HTR-8/SVneo (cell line): ENCODE measurements at regions not wholly inside any gene's neighbourhood (a gene's known extent, or its start where the extent isn't known, plus 50 kb on each side); places are given as distances from the start of the nearest gene placed in this dataset.
A peak's percentile ranks its signal among the peaks of the same experiment; 100 is the strongest.
"Not testable (repeated sequence)": the region's sequence is repeated elsewhere in the genome, so short reads cannot be mapped to it uniquely, and the experiment has no call there.

Experiments used
- DNase-seq: peaks from one replicate; pipeline ENCODE4 v3.0.0; 2011; ENCODE audit warnings: low spot score, mixed read lengths; ENCODE audit not compliant: insufficient read length
- FAIRE-seq: peaks from 2 replicates; lab custom pipeline; 2011; peaks lifted over from hg19 to GRCh38; lab: Jason Lieb, UNC

DNA sequence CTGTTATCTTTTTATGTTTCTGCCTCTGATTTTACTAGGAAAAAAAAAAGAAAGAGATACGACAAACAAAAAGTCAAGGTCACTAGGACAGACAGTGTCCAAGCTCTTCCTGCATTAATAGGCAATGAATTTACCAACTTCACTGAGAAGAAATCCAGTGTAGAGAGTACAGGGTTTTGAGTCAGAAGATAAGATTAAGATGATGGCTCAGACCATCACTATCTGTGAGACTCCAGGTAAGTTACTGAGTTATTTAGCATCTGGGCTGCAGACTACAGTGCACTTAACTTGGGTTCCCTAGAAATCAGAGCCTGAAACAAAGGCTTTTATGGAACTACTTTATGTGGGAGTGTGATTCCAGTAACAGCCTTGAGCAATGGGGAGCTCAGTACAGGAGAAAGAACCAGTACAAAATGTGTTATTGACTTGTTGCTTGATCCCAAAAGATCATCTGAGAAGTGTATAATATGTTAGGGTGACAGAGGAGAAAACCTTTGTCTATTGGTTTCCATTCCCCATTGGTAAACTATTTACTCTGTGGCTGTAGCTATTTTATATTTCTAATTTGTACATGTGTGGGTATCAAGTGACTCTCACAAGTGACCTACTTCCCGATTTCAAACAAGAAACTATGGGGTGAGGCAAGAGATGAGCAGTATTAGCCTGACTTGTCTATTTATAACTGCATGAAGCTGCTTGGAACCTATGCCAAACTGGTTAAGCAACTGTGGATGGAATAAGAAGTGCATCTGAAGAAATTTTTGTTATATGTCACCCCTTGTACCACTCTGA, 395.8 kb downstream of the RAB38 start:
- DNase-seq, result no peak
- FAIRE-seq, result no peak

DNA sequence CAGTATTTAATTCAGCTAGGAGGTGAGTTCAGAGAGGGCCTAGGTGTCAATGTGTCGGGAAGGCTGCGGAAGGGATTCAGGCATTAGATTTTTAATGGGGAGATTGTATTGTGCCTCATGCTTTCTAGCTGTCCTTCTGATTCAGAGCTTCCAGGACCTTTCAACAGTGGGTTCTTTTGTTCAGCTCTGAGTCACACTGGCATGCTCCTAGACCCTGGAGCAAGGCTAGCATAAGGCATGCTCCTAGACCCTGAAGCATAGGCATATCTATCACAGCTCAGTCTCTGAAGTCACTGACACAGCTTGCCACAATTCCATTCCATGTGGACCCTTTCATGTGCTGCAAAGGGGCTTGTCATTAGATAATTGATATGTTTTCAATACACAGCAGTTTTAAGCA, 396.9 kb downstream of the RAB38 start:
- FAIRE-seq (no peak), DNase-seq (no peak)

DNA sequence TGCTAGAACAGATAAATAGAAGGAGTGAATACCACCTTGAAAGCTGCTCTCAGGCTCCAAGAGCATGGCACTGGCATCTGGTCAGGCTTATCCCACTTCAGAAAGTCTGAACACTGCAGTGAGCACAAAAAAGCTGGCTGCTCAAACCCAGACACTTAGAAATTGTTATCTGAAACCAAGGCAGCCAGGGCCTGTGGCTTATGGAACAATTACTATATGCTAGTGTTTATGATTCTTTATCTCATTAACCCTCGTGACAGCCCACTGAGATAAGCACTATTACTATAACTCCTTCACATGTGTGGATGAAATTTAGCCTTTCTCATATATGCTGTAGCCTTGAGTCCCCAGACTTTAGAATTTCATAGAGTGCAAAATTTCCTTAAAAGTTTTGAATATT, 400.2 kb downstream of the RAB38 start:
- FAIRE-seq (no peak), DNase-seq (no peak)

DNA sequence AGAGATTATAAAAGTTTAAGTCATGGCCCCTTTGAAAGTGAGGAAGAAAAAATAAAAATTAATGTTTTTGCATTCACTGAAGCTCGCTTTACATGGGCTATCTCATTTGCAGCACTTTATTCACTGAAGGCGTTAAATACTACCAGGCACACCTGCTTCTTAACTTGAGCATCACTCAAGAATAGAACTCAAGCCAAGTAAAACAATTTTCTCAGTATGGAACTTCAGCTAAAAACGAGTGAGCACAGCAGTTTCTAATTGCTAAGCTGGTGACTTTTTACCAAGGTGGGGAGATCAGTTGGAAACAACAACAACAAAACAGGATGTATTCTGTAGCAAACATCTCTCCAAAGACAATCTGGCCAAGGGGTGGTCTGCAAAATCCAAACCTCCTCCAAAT, 405.6 kb downstream of the RAB38 start:
- DNase-seq (no peak), FAIRE-seq (no peak)

DNA sequence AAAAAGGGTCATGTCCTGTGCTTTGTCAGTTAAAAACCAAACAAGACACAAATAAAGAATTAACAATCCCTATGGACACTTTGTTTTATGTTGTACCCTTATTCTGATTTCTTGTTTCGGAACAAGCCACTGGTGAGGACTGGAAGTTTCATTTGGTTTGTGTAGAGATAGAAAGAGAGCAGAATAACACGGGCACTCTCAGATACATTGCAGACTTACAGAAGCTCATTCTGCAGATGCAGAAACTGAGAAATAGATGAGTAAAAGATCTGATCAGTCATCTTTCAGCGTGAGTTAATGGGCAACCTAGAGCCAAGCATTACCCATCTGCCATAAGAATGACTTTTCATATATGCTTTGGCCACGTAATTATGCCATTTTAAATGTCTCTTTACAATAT, 407.6 kb downstream of the RAB38 start:
- FAIRE-seq, result no peak
- DNase-seq, result no peak

DNA sequence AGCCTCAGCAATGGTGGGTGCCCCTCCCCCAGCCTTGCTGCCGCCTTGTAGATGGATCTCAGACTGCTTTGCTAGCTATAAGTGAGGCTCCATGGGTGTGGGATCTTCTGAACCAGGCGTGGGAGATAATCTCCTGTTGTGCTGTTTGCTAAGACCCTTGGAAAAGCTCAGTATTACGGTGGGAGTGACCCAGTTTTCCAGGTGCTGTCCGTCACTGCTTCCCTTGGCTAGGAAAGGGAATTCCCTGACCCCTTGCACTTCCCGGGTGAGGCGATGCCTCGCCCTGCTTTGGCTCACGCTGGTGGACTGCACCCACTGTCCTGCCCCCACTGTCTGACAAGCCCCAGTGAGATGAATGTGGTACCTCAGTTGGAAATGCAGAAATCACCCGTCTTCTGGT, 411.2 kb downstream of the RAB38 start:
- DNase-seq, FAIRE-seq: not testable (repeated sequence)

DNA sequence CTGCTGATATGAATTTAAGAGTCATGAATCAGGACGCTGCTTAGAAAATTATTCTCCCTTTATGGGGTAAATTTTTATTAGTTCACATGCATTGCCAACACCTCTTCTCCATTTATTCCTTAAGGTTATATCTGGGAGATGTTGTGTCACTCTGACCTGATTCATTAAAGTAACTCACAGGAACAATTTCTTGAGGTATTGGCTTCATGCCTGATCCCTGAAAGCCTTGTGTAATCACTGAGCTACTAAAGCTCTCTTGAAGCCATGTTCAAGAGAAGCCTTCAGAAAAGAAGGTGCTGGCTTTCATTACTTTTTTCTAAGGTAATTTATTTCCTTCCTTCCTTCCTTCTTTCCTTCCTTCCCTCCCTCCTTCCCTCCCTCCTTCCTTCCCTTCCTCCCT, 420.6 kb downstream of the RAB38 start:
- FAIRE-seq (no peak), DNase-seq (no peak)

DNA sequence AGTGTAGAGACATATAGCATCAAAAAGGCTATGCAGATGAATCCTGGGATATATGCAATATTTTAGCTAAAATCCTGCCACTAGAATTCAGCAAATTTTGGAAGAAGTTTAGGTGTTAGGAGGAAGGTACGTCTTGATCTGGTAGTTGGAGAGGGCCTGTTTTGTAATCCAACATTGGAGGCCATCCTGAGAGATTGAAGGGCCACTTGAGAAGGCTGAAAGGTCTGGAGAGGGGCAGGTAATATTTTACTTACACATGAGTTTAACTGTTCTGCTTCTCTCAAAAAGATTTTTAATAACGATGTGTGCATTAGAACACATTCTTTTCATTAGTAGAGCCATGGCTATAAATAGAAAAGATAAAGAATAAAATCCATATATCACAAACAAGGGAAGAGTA, 422.1 kb downstream of the RAB38 start:
- FAIRE-seq (no peak), DNase-seq (no peak)

DNA sequence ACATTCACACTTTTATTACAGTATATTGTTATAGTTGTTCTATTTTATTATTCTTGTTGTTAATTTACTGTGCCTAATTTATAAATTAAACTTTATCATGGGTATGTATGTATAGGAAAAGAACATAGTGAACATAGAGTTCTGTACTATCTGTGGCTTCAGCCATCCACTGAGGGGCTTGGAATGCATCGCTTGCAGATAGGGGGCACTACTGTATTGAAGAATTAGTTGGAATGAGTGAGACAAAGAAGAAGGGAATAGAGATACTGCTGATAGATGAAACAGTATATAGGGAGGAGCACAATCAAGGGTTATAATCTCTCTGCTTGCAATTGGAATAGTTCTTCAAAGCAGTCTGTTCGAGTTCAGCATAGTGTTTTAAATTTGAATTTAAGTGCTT, 432.2 kb downstream of the RAB38 start:
- FAIRE-seq (no peak), DNase-seq (no peak)

DNA sequence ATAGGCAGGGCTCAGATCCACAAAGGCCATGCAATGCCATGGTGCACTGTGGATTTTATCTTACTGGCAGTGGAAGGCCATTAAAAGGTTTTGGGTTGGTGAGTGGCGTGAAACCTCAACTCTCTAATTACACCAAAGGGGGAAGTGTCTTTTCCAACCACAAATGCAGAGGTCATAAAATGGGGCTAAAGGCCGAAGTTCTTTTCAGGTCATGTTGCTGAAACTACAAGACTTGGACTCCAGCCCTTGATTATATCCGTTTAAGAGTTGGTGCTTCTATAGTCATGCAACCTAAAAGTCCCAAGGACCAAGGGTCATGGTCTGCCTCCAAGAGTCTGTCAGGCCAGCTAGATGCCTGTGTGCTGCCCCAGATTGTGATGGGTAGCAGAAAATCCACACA, 434.3 kb downstream of the RAB38 start:
- DNase-seq, result no peak
- FAIRE-seq, result no peak

DNA sequence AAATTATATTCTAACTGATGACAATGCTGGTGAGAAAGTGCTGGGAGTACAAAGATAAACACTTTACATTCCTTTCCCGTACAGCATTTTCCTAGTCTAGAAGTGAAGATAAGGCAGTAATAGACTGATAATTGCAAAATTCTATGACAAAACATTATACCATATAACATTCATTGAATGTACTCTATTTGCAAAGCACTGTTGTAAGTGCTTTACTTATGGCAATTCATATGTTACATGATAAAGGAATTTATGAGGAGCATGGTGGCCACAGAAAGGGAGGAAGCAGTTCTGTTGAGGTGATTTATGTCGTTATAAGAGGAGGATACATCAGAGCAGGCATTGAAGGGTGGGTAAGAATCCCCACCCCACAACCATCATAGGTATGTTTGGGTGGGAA, 434.8 kb downstream of the RAB38 start:
- DNase-seq, result no peak
- no peak for FAIRE-seq

DNA sequence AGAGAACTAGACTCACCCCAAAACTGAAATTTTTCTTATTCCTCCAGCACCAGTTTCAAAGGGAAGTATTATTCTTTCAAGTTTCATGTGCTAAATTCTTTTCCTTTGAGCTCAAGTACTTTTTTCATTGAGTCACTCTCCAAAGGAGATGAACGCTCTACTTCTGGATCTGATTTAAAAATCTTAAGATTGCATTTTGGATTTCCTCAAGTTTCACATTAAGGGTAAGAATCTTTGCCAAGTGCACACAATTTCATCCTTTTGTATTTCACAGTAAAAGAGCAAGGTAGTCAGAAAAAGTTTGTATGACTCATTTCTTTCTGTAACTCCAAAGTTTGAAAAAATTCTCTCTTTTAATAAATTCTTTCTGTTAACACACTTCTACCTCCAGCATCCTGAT, 435.5 kb downstream of the RAB38 start:
- FAIRE-seq, result no peak
- no peak for DNase-seq

DNA sequence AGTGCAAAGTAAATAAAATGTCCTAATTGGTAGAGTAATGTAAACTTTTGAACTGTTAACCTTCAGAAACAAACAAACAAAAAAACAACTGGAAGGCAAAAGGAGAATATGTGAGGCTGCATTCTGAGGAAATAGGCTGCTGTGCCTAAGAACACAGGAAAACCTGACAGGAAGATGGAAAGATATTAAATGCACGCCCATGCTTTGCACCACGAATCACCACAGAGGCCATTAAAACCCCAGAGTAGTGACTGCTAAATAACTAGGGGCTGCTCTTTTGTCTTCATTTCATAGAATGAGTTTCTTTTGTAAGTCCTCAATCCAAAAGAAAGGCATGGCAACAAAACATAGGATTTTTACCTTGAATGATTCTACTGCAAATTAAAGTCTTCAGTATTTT, 436.0 kb downstream of the RAB38 start:
- no peak for FAIRE-seq
- DNase-seq, result no peak

DNA sequence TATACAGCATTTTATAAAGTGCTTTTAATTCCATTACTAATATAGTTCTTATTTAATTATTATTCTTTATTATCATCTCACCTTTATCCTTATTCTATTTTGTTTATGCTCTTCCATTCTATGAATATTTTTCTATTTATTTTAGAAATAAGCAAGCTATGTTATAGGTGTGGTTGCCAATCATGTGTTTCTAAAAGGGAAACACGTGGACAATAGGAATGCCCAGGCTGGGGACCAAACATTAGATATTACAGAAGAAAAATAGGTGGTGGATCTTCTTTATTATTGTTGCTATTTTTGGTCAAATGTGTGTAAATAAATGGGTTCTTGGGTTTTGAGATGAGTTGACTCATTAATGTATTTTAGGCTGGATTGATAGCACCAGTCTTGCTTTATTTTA, 438.3 kb downstream of the RAB38 start:
- FAIRE-seq (no peak), DNase-seq (no peak)

DNA sequence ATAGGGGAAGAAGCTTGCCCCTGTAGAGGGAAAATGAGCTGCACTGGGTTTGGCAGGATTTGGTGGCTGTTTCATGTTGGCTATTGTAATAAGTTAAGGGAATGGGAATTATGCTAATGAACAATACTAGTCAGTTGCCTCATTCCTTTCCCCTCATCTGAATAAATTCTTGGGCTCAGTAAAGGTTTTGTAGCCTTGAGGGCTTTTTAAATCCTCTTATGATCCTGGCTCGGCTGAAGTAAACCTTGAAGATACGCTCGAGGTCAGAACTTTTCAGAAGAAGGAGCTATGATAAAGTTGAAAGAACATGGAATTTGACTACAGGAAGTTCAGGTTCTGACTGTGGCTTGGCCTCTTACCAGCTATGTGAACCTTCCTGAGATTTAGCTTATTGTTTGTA, 448.7 kb downstream of the RAB38 start:
- no peak for FAIRE-seq
- DNase-seq, result no peak

DNA sequence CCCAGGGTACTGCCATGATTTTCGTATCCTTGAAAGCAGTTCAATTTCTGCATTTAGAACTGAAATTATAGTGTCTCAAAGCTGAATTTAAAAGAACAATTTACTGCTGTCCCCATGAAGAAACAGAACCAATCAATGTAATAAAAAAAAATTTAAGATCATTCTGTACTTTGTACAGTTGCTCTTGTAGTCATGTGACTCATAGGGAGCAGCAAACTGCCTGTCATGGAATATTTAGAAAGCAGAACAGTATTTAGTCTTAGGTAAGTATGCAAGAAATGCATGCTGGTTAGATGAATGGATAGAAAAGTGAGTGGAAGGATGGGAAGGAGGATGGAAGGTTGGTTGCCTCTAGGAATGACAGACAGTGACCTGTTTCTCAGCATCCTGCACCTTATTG, 450.9 kb downstream of the RAB38 start:
- DNase-seq (no peak), FAIRE-seq (no peak)

DNA sequence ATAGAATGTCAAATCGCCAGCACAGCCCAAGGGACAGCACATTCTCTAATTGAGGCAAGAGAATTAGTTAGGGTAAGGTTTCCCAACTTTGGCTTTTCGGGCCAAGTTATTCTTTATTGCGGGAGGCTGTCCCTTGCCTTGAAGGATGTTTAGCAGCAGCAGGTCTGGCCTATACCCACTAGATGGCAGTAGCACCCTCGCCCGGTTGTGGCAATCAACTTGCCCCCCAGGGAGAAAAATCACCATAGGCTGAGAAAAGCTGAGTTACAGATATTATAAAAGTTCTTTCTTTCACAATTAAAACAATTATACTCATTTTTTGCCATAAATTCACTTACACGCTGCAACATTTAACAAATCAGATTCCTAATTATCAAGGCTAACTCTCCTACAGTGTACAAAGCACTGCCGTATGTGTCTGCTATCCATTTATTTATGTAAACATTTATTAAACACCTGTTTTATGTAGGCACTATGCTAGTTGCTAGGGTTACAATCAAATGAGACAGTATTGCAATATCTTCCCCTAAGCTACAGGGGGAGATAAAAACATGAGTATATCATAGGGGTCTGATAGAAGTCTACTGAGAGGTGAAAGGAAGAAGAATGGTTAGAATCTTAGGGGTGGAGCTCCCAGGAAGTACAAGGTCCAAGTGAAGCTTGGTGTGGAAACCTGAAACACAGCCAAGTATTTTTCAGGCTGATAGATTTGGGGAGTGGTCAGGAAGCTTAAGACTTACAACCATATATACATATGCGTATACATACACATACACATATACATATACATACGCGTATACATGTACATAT, 452.3 kb downstream of the RAB38 start:
- FAIRE-seq, result peak; percentile 33
- peak; percentile 4 for DNase-seq

DNA sequence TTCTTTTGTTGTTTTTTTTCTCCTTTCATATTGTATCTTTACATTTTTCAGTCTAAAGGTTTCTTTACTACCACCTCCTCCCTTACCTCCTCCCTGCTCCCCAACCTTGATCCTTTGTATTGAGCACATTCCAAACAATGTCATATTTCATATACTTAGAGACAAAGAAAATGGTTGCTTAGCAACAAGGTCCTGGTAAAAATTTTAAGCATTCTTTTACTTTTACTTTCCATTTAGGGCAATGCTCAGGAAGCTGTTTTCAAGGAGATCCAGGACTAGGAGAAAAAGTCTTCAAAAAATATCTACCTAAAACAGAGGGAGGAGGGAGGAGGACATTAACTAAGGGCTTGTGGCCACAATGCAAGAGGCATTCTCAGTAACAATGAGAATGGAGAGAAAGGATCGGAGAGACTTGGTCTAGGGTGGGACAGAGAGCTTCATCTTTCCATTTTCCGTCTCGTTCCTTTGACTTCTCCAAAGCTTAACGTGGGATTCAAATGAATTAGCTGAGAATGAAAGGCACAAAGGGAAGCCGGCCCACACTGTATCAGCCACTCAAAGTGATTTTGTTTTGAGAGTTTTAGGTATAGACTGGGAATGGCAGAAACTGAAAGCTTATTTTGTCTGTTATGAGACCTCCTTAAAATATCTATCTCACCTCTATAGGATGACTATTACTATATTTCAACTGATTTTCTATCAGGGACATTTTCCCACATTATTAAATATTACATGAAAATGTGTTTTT, 455.7 kb downstream of the RAB38 start:
- DNase-seq, result no peak
- no peak for FAIRE-seq

DNA sequence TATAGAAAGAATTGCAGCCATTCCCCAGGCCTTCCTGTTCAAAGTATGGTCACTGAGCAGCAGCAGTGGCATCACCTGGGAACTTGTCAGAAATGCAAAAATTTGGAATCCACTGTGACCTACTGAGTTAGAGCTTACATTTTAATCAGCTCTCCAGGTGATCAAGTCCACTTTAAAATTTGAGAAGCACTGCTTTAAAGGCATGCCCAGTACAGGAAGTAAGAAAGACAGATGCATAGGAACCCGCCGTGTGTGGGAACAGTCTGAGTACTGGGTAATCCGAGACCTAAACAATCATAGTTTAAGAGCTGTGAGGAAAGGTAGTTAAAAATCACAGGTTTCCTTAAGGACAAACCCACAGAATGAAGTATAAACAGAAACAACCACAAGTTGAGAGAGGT, 462.4 kb downstream of the RAB38 start:
- FAIRE-seq (no peak), DNase-seq (no peak)

DNA sequence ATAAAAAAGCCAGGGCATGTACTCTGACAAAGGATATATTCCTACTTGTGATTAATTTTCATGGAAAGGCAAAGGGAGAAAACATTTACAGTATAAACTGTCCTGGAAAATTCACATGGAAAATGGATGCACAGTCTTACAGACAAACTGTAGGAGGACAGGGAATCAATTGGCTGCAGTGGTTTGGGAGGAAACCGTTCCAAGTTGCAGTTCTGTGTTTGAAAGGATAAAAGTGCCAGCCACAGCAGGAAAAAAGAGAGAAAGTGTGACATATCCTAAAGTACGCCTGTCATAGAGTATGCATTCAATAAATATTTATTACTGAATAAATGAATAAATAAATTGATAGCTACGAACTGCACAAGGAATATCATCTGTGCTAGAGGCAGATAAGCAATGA, 462.9 kb downstream of the RAB38 start:
- no peak for FAIRE-seq
- no peak for DNase-seq

DNA sequence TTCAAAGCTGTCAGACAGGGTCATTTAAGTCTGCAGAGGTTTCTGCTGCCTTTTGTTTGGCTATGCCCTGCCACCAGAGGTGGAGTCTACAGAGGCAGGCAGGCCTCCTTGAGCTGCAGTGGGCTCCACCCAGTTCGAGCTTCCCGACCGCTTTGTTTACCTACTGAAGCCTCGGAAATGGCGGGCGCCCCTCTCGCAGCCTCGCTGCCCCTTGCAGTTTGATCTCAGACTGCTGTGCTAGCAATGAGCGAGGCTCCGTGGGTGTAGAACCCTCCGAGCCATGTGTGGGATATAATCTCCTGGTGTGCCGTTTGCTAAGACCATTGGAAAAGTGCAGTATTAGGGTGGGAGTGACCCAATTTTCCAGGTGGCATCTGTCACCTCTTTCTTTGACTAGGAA, 471.7 kb downstream of the RAB38 start:
- not testable (repeated sequence) for FAIRE-seq, DNase-seq
